ENCODE measurements at regions not wholly inside any gene's neighbourhood (a gene's known extent, or its start where the extent isn't known, plus 50 kb on each side); places are given as distances from the start of the nearest gene placed in this dataset.

- no peak for DNase-seq
Observed at GRCh38 chr1:183711165-183711682, 58.1 kb upstream of the APOBEC4 start.

GRCh38 chr1:183710734-183711133 lies 57.6 kb upstream of the APOBEC4 start:
- DNase-seq = no peak

GRCh38 chr1:183710333-183710732 lies 57.2 kb upstream of the APOBEC4 start:
- DNase-seq = no peak

GRCh38 chr1:183704131-183704530 lies 51.0 kb upstream of the APOBEC4 start:
- no peak for DNase-seq
